ENCODE measurements at regions not wholly inside any gene's neighbourhood (a gene's known extent, or its start where the extent isn't known, plus 50 kb on each side); places are given as distances from the start of the nearest gene placed in this dataset.
A peak's percentile ranks its signal among the peaks of the same experiment; 100 is the strongest.

- in situ Hi-C loops (cut with HindIII; ENCODE audit: low pct_ligation_motif_present, low sequenced_read_pairs), result no loop called here
- no peak for DNase-seq
- no peak for TF ChIP-seq CTCF (IDR thresholded peaks at IDR 0.05; ENCODE audit: low read depth, low read length, missing control alignments)
- H3K4me3 ChIP-seq (ENCODE audit: low read depth, low read length), result no peak overlapping the region
- H3K36me3 ChIP-seq (replicated peaks), result no peaks in the 10 kb centered on the region
- no peak overlapping the region for H3K27ac ChIP-seq
- no peaks in the 10 kb centered on the region for H3K27me3 ChIP-seq (replicated peaks)
These were observed 56.6 kb downstream of the SLITRK1 start for GRCh38 chr13:83825676-83826075.

- no peak for DNase-seq
- in situ Hi-C loops (cut with HindIII; ENCODE audit: low pct_ligation_motif_present, low sequenced_read_pairs), result no loop called here
- TF ChIP-seq CTCF (IDR thresholded peaks at IDR 0.05; ENCODE audit: low read depth, low read length, missing control alignments), result no peak
- Histone ChIP-seq H3K4me3 (ENCODE audit: low read depth, low read length) (no peak overlapping the region), H3K36me3 (replicated peaks) (no peaks in the 10 kb centered on the region), H3K27ac (no peak overlapping the region), H3K27me3 (replicated peaks) (no peaks in the 10 kb centered on the region)
These were observed 57.7 kb downstream of the SLITRK1 start for GRCh38 chr13:83824560-83824959.

DNA sequence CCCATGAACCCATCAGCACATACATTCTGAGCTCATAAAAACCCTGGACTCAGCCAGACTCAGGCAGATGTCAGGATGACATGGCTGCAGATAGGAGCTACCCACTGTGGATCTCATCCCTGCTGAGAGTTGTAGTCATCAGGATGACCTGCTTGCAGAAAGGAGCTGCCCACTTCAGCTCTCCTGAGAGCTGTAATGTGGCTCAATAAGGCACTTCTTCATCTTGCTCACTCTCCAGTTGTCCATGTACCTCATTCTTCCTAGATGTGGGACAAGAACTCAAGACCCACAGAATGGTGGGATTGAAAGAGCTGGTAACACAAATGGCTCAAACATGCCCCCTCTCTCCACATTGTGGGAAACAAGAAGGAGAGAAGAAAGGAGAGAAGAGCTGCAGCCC is 58.2 kb downstream of the SLITRK1 start:
- no peaks in the 10 kb centered on the region for H3K27me3 ChIP-seq (replicated peaks)
- no peak overlapping the region for H3K4me3 ChIP-seq (ENCODE audit: low read depth, low read length)
- H3K27ac ChIP-seq, result no peak overlapping the region
- H3K36me3 ChIP-seq (replicated peaks), result no peaks in the 10 kb centered on the region
- no peak for DNase-seq
- no peak for TF ChIP-seq CTCF (IDR thresholded peaks at IDR 0.05; ENCODE audit: low read depth, low read length, missing control alignments)
- in situ Hi-C loops (cut with HindIII; ENCODE audit: low pct_ligation_motif_present, low sequenced_read_pairs), result no loop called here

DNA sequence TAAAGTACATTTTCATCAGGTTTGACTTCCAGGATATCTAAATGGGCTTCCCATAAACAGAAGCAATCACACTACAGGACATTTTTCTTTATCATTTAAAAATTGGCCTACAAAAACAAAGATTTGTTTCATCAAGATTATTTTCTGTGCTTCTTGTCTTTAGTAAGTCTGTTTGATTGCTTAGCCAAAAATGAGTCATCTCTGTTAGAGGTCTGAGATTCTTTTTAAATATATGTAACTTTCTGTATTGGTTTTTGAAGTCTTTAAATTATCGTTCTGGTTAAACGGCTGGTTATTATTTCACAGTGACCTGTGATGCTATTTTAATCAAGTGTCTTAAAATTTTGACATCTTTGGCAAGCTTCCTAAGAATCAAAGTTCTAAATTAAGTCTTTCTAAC is 62.7 kb downstream of the SLITRK1 start:
- no peak for DNase-seq
- peak overlapping the region; percentile 26 for H3K27ac ChIP-seq
- no peak for TF ChIP-seq CTCF (IDR thresholded peaks at IDR 0.05; ENCODE audit: low read depth, low read length, missing control alignments)
- no peaks in the 10 kb centered on the region for H3K36me3 ChIP-seq (replicated peaks)
- no peaks in the 10 kb centered on the region for H3K27me3 ChIP-seq (replicated peaks)
- H3K4me3 ChIP-seq (ENCODE audit: low read depth, low read length), result no peak overlapping the region
- in situ Hi-C loops (cut with HindIII; ENCODE audit: low pct_ligation_motif_present, low sequenced_read_pairs), result no loop called here

GRCh38 chr13:83819156-83819555 is 63.1 kb downstream of the SLITRK1 start:
- H3K4me3 ChIP-seq (ENCODE audit: low read depth, low read length), result no peak overlapping the region
- H3K27ac ChIP-seq, result peak overlapping the region; percentile 26
- H3K36me3 ChIP-seq (replicated peaks), result no peaks in the 10 kb centered on the region
- peak; percentile 14 for DNase-seq
- in situ Hi-C loops (cut with HindIII; ENCODE audit: low pct_ligation_motif_present, low sequenced_read_pairs), result no loop called here
- no peak for TF ChIP-seq CTCF (IDR thresholded peaks at IDR 0.05; ENCODE audit: low read depth, low read length, missing control alignments)
- H3K27me3 ChIP-seq (replicated peaks), result no peaks in the 10 kb centered on the region

DNA sequence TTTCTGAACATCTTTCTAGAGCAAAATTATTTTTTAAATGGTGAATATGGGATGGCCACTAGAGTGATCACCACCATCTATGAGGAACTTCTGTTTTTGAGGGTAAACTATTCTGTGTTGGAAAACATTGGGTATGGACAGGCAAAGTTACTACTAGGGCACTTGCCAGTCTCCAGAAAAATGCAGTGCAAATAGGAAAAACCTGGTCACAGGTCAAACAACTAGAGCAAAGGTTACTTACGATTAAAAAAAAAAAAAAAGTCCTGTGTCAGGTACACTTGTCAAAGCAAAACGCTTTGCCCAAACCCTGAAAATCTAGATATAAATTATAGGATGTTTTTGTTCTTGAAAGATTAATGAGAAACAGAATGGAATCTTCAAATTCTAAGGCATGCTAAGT is 66.2 kb downstream of the SLITRK1 start:
- Histone ChIP-seq H3K36me3 (replicated peaks) (no peaks in the 10 kb centered on the region), H3K27me3 (replicated peaks) (no peaks in the 10 kb centered on the region), H3K4me3 (ENCODE audit: low read depth, low read length) (no peak overlapping the region), H3K27ac (no peak overlapping the region)
- no peak for TF ChIP-seq CTCF (IDR thresholded peaks at IDR 0.05; ENCODE audit: low read depth, low read length, missing control alignments)
- no peak for DNase-seq
- in situ Hi-C loops (cut with HindIII; ENCODE audit: low pct_ligation_motif_present, low sequenced_read_pairs), result no loop called here
